ENCODE measurements at regions not wholly inside any gene's neighbourhood (a gene's known extent, or its start where the extent isn't known, plus 50 kb on each side); places are given as distances from the start of the nearest gene placed in this dataset.

DNA sequence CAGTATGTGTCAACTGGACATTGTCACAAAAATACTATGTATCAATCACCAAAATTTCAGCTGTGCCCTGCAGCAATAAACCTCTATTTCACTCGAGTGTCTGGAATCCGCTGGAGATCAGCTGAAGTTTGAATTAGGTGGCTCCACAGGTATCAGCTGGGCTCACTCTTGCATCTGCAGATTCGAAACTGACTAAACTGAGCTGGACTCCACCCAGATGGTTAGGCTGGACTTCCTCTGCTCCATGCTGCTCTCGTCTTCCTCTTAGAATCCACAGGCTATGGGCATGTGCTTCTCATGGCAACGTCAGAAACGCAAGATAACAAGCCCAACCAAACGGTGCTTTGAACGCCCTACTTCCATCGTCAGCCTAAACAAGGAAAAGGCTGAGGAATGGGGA is 565.3 kb upstream of the ROBO2 start:
- no peak for ATAC-seq
- in situ Hi-C loops (cut with MboI) = no loop called here
- no peak overlapping the region for H3K4me2 ChIP-seq (ENCODE audit: insufficient read depth, low read length)
- no peaks in the 10 kb centered on the region for H3K9me3 ChIP-seq (replicated peaks; ENCODE audit: control insufficient read depth, insufficient read depth, low read depth, low read length)
- H3K9ac ChIP-seq (ENCODE audit: insufficient read depth in 1 of 2, low read depth in 2 of 2, low read length in 2 of 2) = no peak overlapping the region
- intact Hi-C loops (cut with micrococcal nuclease) = no loop called here
- ChIA-PET POLR2A (no interaction called here), CTCF (ENCODE audit: low intra/inter-chr PET ratio) (no interaction called here)
- TF ChIP-seq POLR3G (IDR thresholded peaks at IDR 0.05; ENCODE audit: extremely low read depth, insufficient read length, insufficient replicate concordance) (no peak), ZNF75A (CRISPR knock-in tag; IDR thresholded peaks at IDR 0.05) (no peak), FOXA1 (IDR thresholded peaks at IDR 0.05; ENCODE audit: borderline replicate concordance) (no peak)
- no peaks in the 10 kb centered on the region for H3K79me2 ChIP-seq (ENCODE audit: control insufficient read depth, insufficient read depth, low read length)
- no peaks in the 10 kb centered on the region for H4K20me1 ChIP-seq (replicated peaks; ENCODE audit: control insufficient read depth, insufficient read depth, low read length)
- H3K4me3 ChIP-seq = no peak overlapping the region
- WGBS (ENCODE audit: insufficient coverage, low coverage, missing lambda C conversion rate) = 0% methylated on average over 6 of the region's 9 CpGs
- H3K9me1 ChIP-seq (ENCODE audit: control insufficient read depth, insufficient read depth, low read length) = no peaks in the 10 kb centered on the region
- H3K27ac ChIP-seq (ENCODE audit: extremely low read depth, low read depth, low read length) = no peak overlapping the region
- H3K4me1 ChIP-seq (replicated peaks in 1 of 2; ENCODE audit: control insufficient read depth in 2 of 2, insufficient read depth in 2 of 2, low read length in 2 of 2) = no peaks in the 10 kb centered on the region
- no TSS peak for BruUV-seq (replicated peaks)
- H2AFZ ChIP-seq (ENCODE audit: low read depth, low read length) = no peak overlapping the region
- H3K36me3 ChIP-seq (ENCODE audit: control insufficient read depth, insufficient read depth, low read length) = no peaks in the 10 kb centered on the region
- no peak for DNase-seq (ENCODE audit: extremely low read depth in 1 of 4, low spot score in 3 of 4)
- FAIRE-seq = no peak
- H3K27me3 ChIP-seq (ENCODE audit: control insufficient read depth in 2 of 2, insufficient read depth in 2 of 2, low read length in 2 of 2) = no peaks in the 10 kb centered on the region

DNA sequence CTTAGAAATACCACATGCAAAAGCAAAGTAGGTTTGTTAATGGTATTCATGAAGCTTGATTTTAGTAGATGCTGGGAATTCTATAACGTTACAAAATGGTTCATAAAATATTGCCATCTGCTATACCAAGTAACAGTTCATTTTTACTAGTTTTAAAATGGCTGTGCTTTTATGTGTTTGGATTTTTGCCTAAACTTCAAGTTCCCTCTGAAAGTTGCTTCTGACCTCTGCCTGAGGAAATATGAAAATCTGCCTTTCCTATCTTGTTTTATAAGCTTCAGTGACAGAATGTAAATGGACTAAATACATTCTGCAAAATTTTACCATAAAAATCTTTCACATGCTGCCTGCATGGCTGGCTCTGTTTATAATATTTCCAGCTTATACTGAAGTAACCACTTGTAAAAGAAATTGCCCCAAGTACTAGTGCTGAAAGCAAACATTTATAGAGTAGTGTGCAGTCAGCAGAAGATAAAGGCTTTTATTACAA is 560.7 kb upstream of the ROBO2 start:
- POLR2A ChIA-PET = no interaction called here
- H3K36me3 ChIP-seq (ENCODE audit: control insufficient read depth, insufficient read depth, low read length) = no peaks in the 10 kb centered on the region
- CTCF ChIA-PET (ENCODE audit: low intra/inter-chr PET ratio) = no interaction called here
- no peak overlapping the region for H2AFZ ChIP-seq (ENCODE audit: low read depth, low read length)
- DNase-seq (ENCODE audit: extremely low read depth in 1 of 4, low spot score in 3 of 4) (no peak), FAIRE-seq (no peak), ATAC-seq (no peak)
- BruUV-seq (replicated peaks) = no TSS peak
- WGBS (ENCODE audit: insufficient coverage, low coverage, missing lambda C conversion rate) = 0% methylated on average over 1 of the region's 1 CpG
- no peak overlapping the region for H3K9ac ChIP-seq (ENCODE audit: insufficient read depth in 1 of 2, low read depth in 2 of 2, low read length in 2 of 2)
- H3K4me3 ChIP-seq = no peak overlapping the region
- H3K27me3 ChIP-seq (ENCODE audit: control insufficient read depth in 2 of 2, insufficient read depth in 2 of 2, low read length in 2 of 2) = no peaks in the 10 kb centered on the region
- no peak overlapping the region for H3K27ac ChIP-seq (ENCODE audit: extremely low read depth, low read depth, low read length)
- no peaks in the 10 kb centered on the region for H3K4me1 ChIP-seq (replicated peaks in 1 of 2; ENCODE audit: control insufficient read depth in 2 of 2, insufficient read depth in 2 of 2, low read length in 2 of 2)
- intact Hi-C loops (cut with micrococcal nuclease) = no loop called here
- no peaks in the 10 kb centered on the region for H4K20me1 ChIP-seq (replicated peaks; ENCODE audit: control insufficient read depth, insufficient read depth, low read length)
- in situ Hi-C loops (cut with MboI) = no loop called here
- no peak for TF ChIP-seq ZNF785 (CRISPR knock-in tag; IDR thresholded peaks at IDR 0.05)
- TF ChIP-seq, protein P1, sequence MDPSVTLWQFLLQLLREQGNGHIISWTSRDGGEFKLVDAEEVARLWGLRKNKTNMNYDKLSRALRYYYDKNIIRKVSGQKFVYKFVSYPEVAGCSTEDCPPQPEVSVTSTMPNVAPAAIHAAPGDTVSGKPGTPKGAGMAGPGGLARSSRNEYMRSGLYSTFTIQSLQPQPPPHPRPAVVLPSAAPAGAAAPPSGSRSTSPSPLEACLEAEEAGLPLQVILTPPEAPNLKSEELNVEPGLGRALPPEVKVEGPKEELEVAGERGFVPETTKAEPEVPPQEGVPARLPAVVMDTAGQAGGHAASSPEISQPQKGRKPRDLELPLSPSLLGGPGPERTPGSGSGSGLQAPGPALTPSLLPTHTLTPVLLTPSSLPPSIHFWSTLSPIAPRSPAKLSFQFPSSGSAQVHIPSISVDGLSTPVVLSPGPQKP (CRISPR knock-in tag; IDR thresholded peaks at IDR 0.05) = no peak
- TF ChIP-seq PRPF4 (IDR thresholded peaks at IDR 0.05; ENCODE audit: insufficient read depth, low read depth, low read length, poor library complexity, severe bottlenecking) = no peak
- TF ChIP-seq BACH1 (tag; IDR thresholded peaks at IDR 0.05) = no peak
- H3K79me2 ChIP-seq (ENCODE audit: control insufficient read depth, insufficient read depth, low read length) = no peaks in the 10 kb centered on the region
- no peaks in the 10 kb centered on the region for H3K9me1 ChIP-seq (ENCODE audit: control insufficient read depth, insufficient read depth, low read length)
- H3K9me3 ChIP-seq (replicated peaks; ENCODE audit: control insufficient read depth, insufficient read depth, low read depth, low read length) = no peaks in the 10 kb centered on the region
- no peak overlapping the region for H3K4me2 ChIP-seq (ENCODE audit: insufficient read depth, low read length)

Data from K562 (cell line).